Endothelial cell (in vitro differentiated cells): ENCODE measurements at regions not wholly inside any gene's neighbourhood (a gene's known extent, or its start where the extent isn't known, plus 50 kb on each side); places are given as distances from the start of the nearest gene placed in this dataset.

ENCODE experiments used
- DNase-seq: peaks from one replicate; pipeline ENCODE4 v3.0.0; 2021; ENCODE audit warnings: low spot score
- H3K27ac Mint-ChIP-seq: one replicate; pipeline ENCODE4 v1.8.0; 2021; ENCODE audit warnings: mixed read lengths, inconsistent platforms; ENCODE audit not compliant: unreplicated experiment
- H3K27me3 Mint-ChIP-seq: one replicate; pipeline ENCODE4 v1.8.0; 2021; ENCODE audit warnings: mild to moderate bottlenecking, moderate library complexity, mixed read lengths, inconsistent platforms; ENCODE audit not compliant: unreplicated experiment
- H3K36me3 Mint-ChIP-seq: one replicate; pipeline ENCODE4 v1.8.0; 2021; ENCODE audit warnings: mild to moderate bottlenecking, low read depth, mixed read lengths, inconsistent platforms; ENCODE audit not compliant: unreplicated experiment
- H3K4me1 Mint-ChIP-seq: one replicate; pipeline ENCODE4 v1.8.0; 2021; ENCODE audit warnings: mild to moderate bottlenecking, mixed read lengths, inconsistent platforms; ENCODE audit not compliant: unreplicated experiment
- H3K4me3 Mint-ChIP-seq: one replicate; pipeline ENCODE4 v1.8.0; 2021; ENCODE audit warnings: mild to moderate bottlenecking, mixed read lengths, inconsistent platforms; ENCODE audit not compliant: unreplicated experiment
- H3K9me3 Mint-ChIP-seq: one replicate; pipeline ENCODE4 v1.8.0; 2021; ENCODE audit warnings: mixed read lengths, inconsistent platforms; ENCODE audit not compliant: unreplicated experiment
- TF ChIP-seq, protein P1 (sequence below): fragments of 200-600 bp; sonication (generic); IDR thresholded peaks from one replicate; pipeline ENCODE4 v1.5.0; 2021; ENCODE audit warnings: antibody characterized with exemption; ENCODE audit not compliant: unreplicated experiment

DNA sequence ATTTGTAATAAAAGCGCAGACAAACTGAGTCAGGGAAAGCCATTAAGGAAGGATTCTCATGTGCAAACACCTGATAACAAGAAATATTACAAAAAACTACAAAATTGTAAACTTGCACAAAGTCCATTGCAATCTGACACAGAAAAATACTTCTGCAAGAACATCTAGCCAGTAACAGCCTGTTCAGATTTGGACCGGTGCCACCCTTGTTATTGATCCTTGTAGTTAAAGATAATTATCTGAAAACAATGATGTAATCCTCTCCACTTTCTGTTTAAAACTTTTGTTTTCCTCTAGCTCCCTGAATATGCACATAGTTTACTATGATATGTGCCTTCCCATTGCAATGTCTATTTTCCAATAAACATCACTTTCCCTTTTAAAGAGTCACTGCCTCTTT, 1090.2 kb downstream of the PLOD2 start:
- Mint-ChIP-seq H3K4me1 (no peaks in the 10 kb centered on the region), H3K27me3 (no peaks in the 10 kb centered on the region), H3K9me3 (no peaks in the 10 kb centered on the region), H3K4me3 (no peak overlapping the region), H3K36me3 (no peaks in the 10 kb centered on the region), H3K27ac (no peak overlapping the region)
- TF ChIP-seq, protein P1, sequence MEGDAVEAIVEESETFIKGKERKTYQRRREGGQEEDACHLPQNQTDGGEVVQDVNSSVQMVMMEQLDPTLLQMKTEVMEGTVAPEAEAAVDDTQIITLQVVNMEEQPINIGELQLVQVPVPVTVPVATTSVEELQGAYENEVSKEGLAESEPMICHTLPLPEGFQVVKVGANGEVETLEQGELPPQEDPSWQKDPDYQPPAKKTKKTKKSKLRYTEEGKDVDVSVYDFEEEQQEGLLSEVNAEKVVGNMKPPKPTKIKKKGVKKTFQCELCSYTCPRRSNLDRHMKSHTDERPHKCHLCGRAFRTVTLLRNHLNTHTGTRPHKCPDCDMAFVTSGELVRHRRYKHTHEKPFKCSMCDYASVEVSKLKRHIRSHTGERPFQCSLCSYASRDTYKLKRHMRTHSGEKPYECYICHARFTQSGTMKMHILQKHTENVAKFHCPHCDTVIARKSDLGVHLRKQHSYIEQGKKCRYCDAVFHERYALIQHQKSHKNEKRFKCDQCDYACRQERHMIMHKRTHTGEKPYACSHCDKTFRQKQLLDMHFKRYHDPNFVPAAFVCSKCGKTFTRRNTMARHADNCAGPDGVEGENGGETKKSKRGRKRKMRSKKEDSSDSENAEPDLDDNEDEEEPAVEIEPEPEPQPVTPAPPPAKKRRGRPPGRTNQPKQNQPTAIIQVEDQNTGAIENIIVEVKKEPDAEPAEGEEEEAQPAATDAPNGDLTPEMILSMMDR = no peak
- DNase-seq = no peak

GRCh38 chr3:145079436-145079835, 1081.5 kb downstream of the PLOD2 start:
- peaks cover 8% of the 10 kb centered on the region for H3K4me1 Mint-ChIP-seq
- no peaks in the 10 kb centered on the region for H3K9me3 Mint-ChIP-seq
- H3K36me3 Mint-ChIP-seq = no peaks in the 10 kb centered on the region
- H3K27me3 Mint-ChIP-seq = no peaks in the 10 kb centered on the region
- DNase-seq = no peak
- no peak overlapping the region for H3K27ac Mint-ChIP-seq
- H3K4me3 Mint-ChIP-seq = no peak overlapping the region
- TF ChIP-seq, protein P1 = no peak

DNA sequence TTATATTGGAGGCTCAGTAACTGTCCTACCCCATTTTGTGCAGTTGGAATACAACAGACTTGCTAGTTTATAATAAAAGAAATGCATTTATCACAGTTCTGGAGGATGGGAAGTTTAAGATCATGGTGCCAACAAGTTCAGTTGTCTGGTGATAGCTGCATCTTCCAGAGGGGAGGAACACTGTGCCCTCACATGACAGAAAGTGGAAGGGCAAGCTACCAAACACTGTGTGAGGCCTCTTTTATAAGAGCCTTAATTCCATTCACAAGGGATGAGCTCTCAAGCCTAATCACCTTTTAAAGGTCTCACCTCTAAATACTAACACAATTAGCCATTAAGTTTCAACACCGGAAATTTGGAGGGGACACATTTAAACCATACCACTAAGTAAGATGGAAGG, 1073.9 kb downstream of the PLOD2 start:
- Mint-ChIP-seq H3K4me3 (no peak overlapping the region), H3K27me3 (no peaks in the 10 kb centered on the region), H3K27ac (no peak overlapping the region), H3K9me3 (no peaks in the 10 kb centered on the region), H3K4me1 (peaks cover 15% of the 10 kb centered on the region), H3K36me3 (no peaks in the 10 kb centered on the region)
- TF ChIP-seq, protein P1 = no peak
- no peak for DNase-seq

GRCh38 chr3:145088917-145089316, 1072.1 kb downstream of the PLOD2 start:
- Mint-ChIP-seq H3K27me3 (no peaks in the 10 kb centered on the region), H3K9me3 (no peaks in the 10 kb centered on the region), H3K27ac (no peak overlapping the region), H3K4me3 (no peak overlapping the region), H3K36me3 (no peaks in the 10 kb centered on the region), H3K4me1 (peaks cover 12% of the 10 kb centered on the region)
- no peak for DNase-seq
- TF ChIP-seq, protein P1 = no peak

GRCh38 chr3:145089337-145089736, 1071.6 kb downstream of the PLOD2 start:
- TF ChIP-seq, protein P1 = no peak
- peaks cover 11% of the 10 kb centered on the region for H3K4me1 Mint-ChIP-seq
- no peaks in the 10 kb centered on the region for H3K27me3 Mint-ChIP-seq
- no peaks in the 10 kb centered on the region for H3K36me3 Mint-ChIP-seq
- no peaks in the 10 kb centered on the region for H3K9me3 Mint-ChIP-seq
- DNase-seq = no peak
- no peak overlapping the region for H3K27ac Mint-ChIP-seq
- no peak overlapping the region for H3K4me3 Mint-ChIP-seq
